Caco-2 (cell line): ENCODE measurements at regions not wholly inside any gene's neighbourhood (a gene's known extent, or its start where the extent isn't known, plus 50 kb on each side); places are given as distances from the start of the nearest gene placed in this dataset.

ENCODE experiments used
- BruUV-seq: library from RNA; stranded (reverse); fragments of 400-500 nt; replicated peaks from 2 replicates; lab custom pipeline; 2021; lab: Mats Ljungman, UMichigan
- CTCF ChIA-PET: fragments of 300-600 bp; sonication (Branson Sonifier 250); formaldehyde crosslinking; loops from one replicate; lab custom pipeline; 2022; ENCODE audit warnings: antibody characterized with exemption; lab: Charles Lee
- POLR2A ChIA-PET: fragments of 300-600 bp; sonication (Branson Sonifier 250); formaldehyde crosslinking; loops from one replicate; lab custom pipeline; 2022; ENCODE audit warnings: antibody characterized with exemption; lab: Charles Lee
- DNase-seq, 2 experiments: peaks; one replicate each; pipeline versions ENCODE4 v3.0.0 to v3.0.0-alpha.2; 2020 to 2022
- H3K27me3 ChIP-seq: replicated peaks from 2 replicates; pipeline ENCODE4 v1.6.0; 2011; ENCODE audit warnings: low read length; ENCODE audit not compliant: control insufficient read depth, insufficient read depth
- H3K36me3 ChIP-seq: 2 replicates; pipeline ENCODE4 v1.5.1; 2011; ENCODE audit warnings: low read length; ENCODE audit not compliant: control insufficient read depth, insufficient read depth
- H3K4me1 ChIP-seq: fragments of 250-450 bp; sonication (Bioruptor Pico); 2 replicates; pipeline ENCODE4 v1.5.1; 2020; ENCODE audit warnings: mild to moderate bottlenecking
- H3K4me3 ChIP-seq: 2 replicates; pipeline ENCODE4 v1.5.1; 2011; ENCODE audit warnings: low read depth, mild to moderate bottlenecking, control low read depth, low read length
- H3K9me3 ChIP-seq: fragments of 250-450 bp; sonication (Bioruptor Pico); 2 replicates; pipeline ENCODE4 v1.5.1; 2020; ENCODE audit warnings: mild to moderate bottlenecking, moderate library complexity
- H3K27ac Mint-ChIP-seq: one replicate; pipeline ENCODE4 v1.8.0; 2022; ENCODE audit warnings: mixed read lengths; ENCODE audit not compliant: unreplicated experiment
- H3K27me3 Mint-ChIP-seq: one replicate; pipeline ENCODE4 v1.8.0; 2022; ENCODE audit warnings: mixed read lengths; ENCODE audit not compliant: insufficient read depth, unreplicated experiment
- H3K36me3 Mint-ChIP-seq: one replicate; pipeline ENCODE4 v1.8.0; 2022; ENCODE audit warnings: mild to moderate bottlenecking, mixed read lengths; ENCODE audit not compliant: insufficient read depth, unreplicated experiment
- H3K4me1 Mint-ChIP-seq: one replicate; pipeline ENCODE4 v1.8.0; 2022; ENCODE audit warnings: low read depth, mixed read lengths; ENCODE audit not compliant: unreplicated experiment
- H3K4me3 Mint-ChIP-seq: one replicate; pipeline ENCODE4 v1.8.0; 2022; ENCODE audit warnings: mild to moderate bottlenecking, moderate library complexity, mixed read lengths; ENCODE audit not compliant: unreplicated experiment
- H3K9me3 Mint-ChIP-seq: one replicate; pipeline ENCODE4 v1.8.0; 2022; ENCODE audit warnings: mixed read lengths; ENCODE audit not compliant: unreplicated experiment
- CTCF ChIP-seq, 2 experiments: fragments of 200-600 bp in 1 of 2; IDR thresholded peaks; 1 replicate in 1 of 2; 2 replicates in 1 of 2; pipeline versions ENCODE4 v1.5.1 to v1.8.0; 2011 to 2022; ENCODE audit warnings: antibody characterized with exemption in 1 of 2, control low read depth in 1 of 2, inconsistent platforms in 1 of 2, low read depth in 1 of 2, low read length in 1 of 2, mild to moderate bottlenecking in 1 of 2, moderate library complexity in 1 of 2; ENCODE audit not compliant: insufficient read depth in 1 of 2, severe bottlenecking in 1 of 2, unreplicated experiment in 1 of 2
- intact Hi-C: fragments of 100-400 bp; cut with micrococcal nuclease; formaldehyde crosslinking; loops from one replicate; pipeline ENCODE4 v1.10.0; 2022; ENCODE audit not compliant: unreplicated experiment

- H3K36me3 Mint-ChIP-seq = no peaks in the 10 kb centered on the region
- H3K27ac Mint-ChIP-seq = no peak overlapping the region
- H3K4me3 Mint-ChIP-seq = no peak overlapping the region
- H3K27me3 ChIP-seq = no peaks in the 10 kb centered on the region
- no peaks in the 10 kb centered on the region for H3K36me3 ChIP-seq
- H3K4me1 ChIP-seq = no peaks in the 10 kb centered on the region
- no peak for DNase-seq
- BruUV-seq = no TSS peak
- H3K4me3 ChIP-seq = no peak overlapping the region
- no peak for TF ChIP-seq CTCF (IDR thresholded peaks at IDR 0.05; ENCODE audit: insufficient read depth in 1 of 2, low read depth in 1 of 2, low read length in 1 of 2, severe bottlenecking in 1 of 2, unreplicated experiment in 1 of 2)
- CTCF ChIA-PET = no interaction called here
- intact Hi-C loops = no loop called here
- no peaks in the 10 kb centered on the region for H3K4me1 Mint-ChIP-seq
- H3K9me3 Mint-ChIP-seq = no peaks in the 10 kb centered on the region
- no peaks in the 10 kb centered on the region for H3K27me3 Mint-ChIP-seq
- POLR2A ChIA-PET = no interaction called here
- no peaks in the 10 kb centered on the region for H3K9me3 ChIP-seq
These were observed 1063.8 kb downstream of the EFNB2 start for GRCh38 chr13:105471673-105472072.

GRCh38 chr13:105466376-105466775 is 1069.1 kb downstream of the EFNB2 start:
- Histone ChIP-seq H3K4me1 (no peaks in the 10 kb centered on the region), H3K27me3 (no peaks in the 10 kb centered on the region), H3K36me3 (no peaks in the 10 kb centered on the region), H3K4me3 (no peak overlapping the region), H3K9me3 (no peaks in the 10 kb centered on the region)
- ChIA-PET POLR2A (no interaction called here), CTCF (no interaction called here)
- DNase-seq = no peak
- Mint-ChIP-seq H3K27ac (no peak overlapping the region), H3K4me1 (no peaks in the 10 kb centered on the region), H3K36me3 (no peaks in the 10 kb centered on the region), H3K27me3 (no peaks in the 10 kb centered on the region), H3K4me3 (no peak overlapping the region), H3K9me3 (no peaks in the 10 kb centered on the region)
- intact Hi-C loops = no loop called here
- no peak for TF ChIP-seq CTCF (IDR thresholded peaks at IDR 0.05; ENCODE audit: insufficient read depth in 1 of 2, low read depth in 1 of 2, low read length in 1 of 2, severe bottlenecking in 1 of 2, unreplicated experiment in 1 of 2)
- BruUV-seq = no TSS peak

GRCh38 chr13:105465745-105466144 is 1069.7 kb downstream of the EFNB2 start, which contains the start of gene DAOA:
TSS of gene DAOA (plus strand) at chr13:105466045.
- DNase-seq = no peak
- Mint-ChIP-seq H3K4me1 (no peaks in the 10 kb centered on the region), H3K36me3 (no peaks in the 10 kb centered on the region), H3K27me3 (no peaks in the 10 kb centered on the region), H3K9me3 (no peaks in the 10 kb centered on the region), H3K27ac (no peak within 1 kb of the TSS), H3K4me3 (no peak within 1 kb of the TSS)
- POLR2A ChIA-PET = no interaction called here
- H3K4me3 ChIP-seq = no peak within 1 kb of the TSS
- no peaks in the 10 kb centered on the region for H3K9me3 ChIP-seq
- no peak for TF ChIP-seq CTCF (IDR thresholded peaks at IDR 0.05; ENCODE audit: insufficient read depth in 1 of 2, low read depth in 1 of 2, low read length in 1 of 2, severe bottlenecking in 1 of 2, unreplicated experiment in 1 of 2)
- BruUV-seq = no TSS peak
- no peaks in the 10 kb centered on the region for H3K4me1 ChIP-seq
- no peaks in the 10 kb centered on the region for H3K27me3 ChIP-seq
- intact Hi-C loops = no loop called here
- no peaks in the 10 kb centered on the region for H3K36me3 ChIP-seq
- CTCF ChIA-PET = no interaction called here
